Stomach (tissue), 8 donors: ENCODE measurements at regions not wholly inside any gene's neighbourhood (a gene's known extent, or its start where the extent isn't known, plus 50 kb on each side); places are given as distances from the start of the nearest gene placed in this dataset.

Experiments
- DNase-seq, 2 donors: peaks; one replicate each; pipeline versions ENCODE4 v3.0.0 to v3.0.0-alpha.2; 2013 to 2019
- H3K27ac ChIP-seq, 5 donors: fragments of 200-600 bp in 4 of 5; sonication (generic) in 4 of 5; one replicate each; pipeline ENCODE4 v1.5.1; 2013 to 2019; ENCODE audit warnings: mild to moderate bottlenecking in 1 of 5, moderate library complexity in 1 of 5
- H3K27me3 ChIP-seq, 3 donors: fragments of 200-600 bp; sonication (generic); one replicate each; pipeline ENCODE4 v1.5.1; 2017 to 2019; ENCODE audit warnings: mixed run types in 1 of 3
- H3K36me3 ChIP-seq, 4 donors: fragments of 200-600 bp; sonication (generic); 1 replicate in 3 of 4; 2 replicates in 1 of 4; pipeline ENCODE4 v1.5.1; 2016 to 2019
- H3K4me1 ChIP-seq, 4 donors: fragments of 200-600 bp; sonication (generic); one replicate each; pipeline ENCODE4 v1.5.1; 2016 to 2019
- H3K4me3 ChIP-seq, 4 donors: fragments of 200-600 bp; sonication (generic) in 3 of 4; one replicate each; pipeline ENCODE4 v1.5.1; 2016 to 2019; ENCODE audit warnings: mild to moderate bottlenecking in 1 of 4
- H3K9me3 ChIP-seq, 4 donors: fragments of 200-600 bp; sonication (generic); one replicate each; pipeline ENCODE4 v1.5.1; 2016 to 2019
- CTCF ChIP-seq, 7 experiments: fragments of 450-650 bp in 4 of 7; fragments of 200-600 bp in 3 of 7; sonication (generic) in 3 of 7; IDR thresholded peaks; one replicate each; pipeline ENCODE4 v1.5.1; 2016 to 2019; ENCODE audit warnings: antibody characterized with exemption in 7 of 7, control low read depth in 2 of 7, mild to moderate bottlenecking in 1 of 7
- EP300 ChIP-seq: sonication (generic); formaldehyde crosslinking; IDR thresholded peaks from one replicate; pipeline ENCODE4 v1.6.1; 2017; ENCODE audit warnings: antibody characterized with exemption
- POLR2A ChIP-seq, 4 donors: fragments of 450-650 bp; IDR thresholded peaks; one replicate each; pipeline ENCODE4 v1.6.1; 2016; ENCODE audit warnings: antibody characterized with exemption in 4 of 4, control low read depth in 2 of 4, mild to moderate bottlenecking in 1 of 4, moderate library complexity in 1 of 4
- POLR2AphosphoS5 ChIP-seq, 3 donors: sonication (generic); formaldehyde crosslinking; IDR thresholded peaks; one replicate each; pipeline ENCODE4 v1.6.1; 2016; ENCODE audit warnings: antibody characterized with exemption in 3 of 3
- WGBS, 5 donors: extraction: QIAGEN DNeasy Blood & Tissue Kit in 3 of 5; methylation state at CpG; one replicate each; pipeline versions ENCODE4 v1.1.5 to v1.1.7; 2013 to 2018; 5-methylcytosine and 5-hydroxymethylcytosine counted together
- intact Hi-C: fragments of 100-400 bp; cut with DNase I; formaldehyde crosslinking; loops from one replicate; pipeline ENCODE4 v1.15.1; 2023; ENCODE audit warnings: low total_unique reads
- donor health status: healthy with polysubstance abuse.
- donor health status: Bipolar disorder and iron deficiency.
- donor health status: healthy.

GRCh38 chr13:29917650-29918049, 67.2 kb upstream of the UBL3 start:
- Histone ChIP-seq H3K4me1 (peaks cover 10 to 27% (median 21%) of the 10 kb centered on the region in 4 donors), H3K4me3 (no peak overlapping the region), H3K27ac (no peak overlapping the region), H3K36me3 (no peaks in the 10 kb centered on the region), H3K27me3 (no peaks in the 10 kb centered on the region), H3K9me3 (no peaks in the 10 kb centered on the region)
- intact Hi-C loops, result no loop called here
- no peak for DNase-seq
- 81 to 89% (median 85%) methylated on average over 3 of the region's 3 CpGs for WGBS, 5 donors
- TF ChIP-seq POLR2A (IDR thresholded peaks at IDR 0.05) (no peak), POLR2AphosphoS5 (IDR thresholded peaks at IDR 0.05) (no peak), CTCF (IDR thresholded peaks at IDR 0.05) (no peak), EP300 (no peak)

GRCh38 chr13:29914581-29914980, 64.2 kb upstream of the UBL3 start:
- WGBS, 5 donors, result 78 to 91% (median 86%) methylated on average over 3 of the region's 3 CpGs
- H3K9me3 ChIP-seq, result no peaks in the 10 kb centered on the region
- H3K4me3 ChIP-seq, result no peak overlapping the region
- intact Hi-C loops, result no loop called here
- no peaks in the 10 kb centered on the region for H3K27me3 ChIP-seq
- no peak overlapping the region for H3K27ac ChIP-seq
- DNase-seq, result no peak
- TF ChIP-seq POLR2AphosphoS5 (IDR thresholded peaks at IDR 0.05) (no peak), EP300 (no peak), POLR2A (IDR thresholded peaks at IDR 0.05) (no peak), CTCF (IDR thresholded peaks at IDR 0.05) (no peak)
- no peaks in the 10 kb centered on the region for H3K36me3 ChIP-seq
- H3K4me1 ChIP-seq, result peaks cover 4 to 16% (median 10%) of the 10 kb centered on the region in 4 donors

- intact Hi-C loops, result no loop called here
- Histone ChIP-seq H3K27me3 (no peaks in the 10 kb centered on the region), H3K4me3 (no peak overlapping the region), H3K36me3 (no peaks in the 10 kb centered on the region), H3K27ac (no peak overlapping the region), H3K9me3 (no peaks in the 10 kb centered on the region), H3K4me1 (peaks cover 0 to 6% (median 2%) of the 10 kb centered on the region in 4 donors)
- 47 to 63% (median 61%) methylated on average over 7 of the region's 7 CpGs for WGBS, 5 donors
- TF ChIP-seq POLR2A (IDR thresholded peaks at IDR 0.05) (no peak), CTCF (IDR thresholded peaks at IDR 0.05) (no peak), EP300 (no peak), POLR2AphosphoS5 (IDR thresholded peaks at IDR 0.05) (no peak)
- peak; percentile 63 to 66 for DNase-seq
Measured at GRCh38 chr13:29911781-29912418, 61.5 kb upstream of the UBL3 start.

- no peak for DNase-seq
- H3K4me1 ChIP-seq, result peaks cover 0 to 10% (median 7%) of the 10 kb centered on the region in 4 donors
- H3K9me3 ChIP-seq, result no peaks in the 10 kb centered on the region
- H3K4me3 ChIP-seq, result no peak overlapping the region
- TF ChIP-seq CTCF (IDR thresholded peaks at IDR 0.05), result no peak
- TF ChIP-seq EP300, result no peak
- TF ChIP-seq POLR2AphosphoS5 (IDR thresholded peaks at IDR 0.05), result no peak
- no peak for TF ChIP-seq POLR2A (IDR thresholded peaks at IDR 0.05)
- intact Hi-C loops, result no loop called here
- no peaks in the 10 kb centered on the region for H3K27me3 ChIP-seq
- 76 to 89% (median 84%) methylated on average over 3 of the region's 3 CpGs for WGBS, 5 donors
- no peaks in the 10 kb centered on the region for H3K36me3 ChIP-seq
- H3K27ac ChIP-seq, result no peak overlapping the region
Measured at GRCh38 chr13:29909975-29910674, 59.7 kb upstream of the UBL3 start.
